Brain microvascular endothelial cell (primary cell): ENCODE measurements at regions not wholly inside any gene's neighbourhood (a gene's known extent, or its start where the extent isn't known, plus 50 kb on each side); places are given as distances from the start of the nearest gene placed in this dataset.

ENCODE experiments used
- DNase-seq: peaks from one replicate; pipeline ENCODE4 v3.0.0-alpha.2; 2020
- H3K27ac ChIP-seq: fragments of 250-450 bp; sonication (Bioruptor Pico); 2 replicates; pipeline ENCODE4 v1.5.1; 2020; ENCODE audit warnings: mild to moderate bottlenecking, moderate library complexity
- H3K27me3 ChIP-seq: fragments of 250-450 bp; sonication (Bioruptor Pico); replicated peaks from 2 replicates; pipeline ENCODE4 v1.5.1; 2020; ENCODE audit warnings: mild to moderate bottlenecking
- H3K36me3 ChIP-seq: fragments of 250-450 bp; sonication (Bioruptor Pico); replicated peaks from 2 replicates; pipeline ENCODE4 v1.5.1; 2020; ENCODE audit warnings: mild to moderate bottlenecking
- H3K4me3 ChIP-seq: 2 replicates; pipeline ENCODE4 v1.5.1; 2011; ENCODE audit warnings: low read depth, mild to moderate bottlenecking, control low read depth, low read length, moderate library complexity
- CTCF ChIP-seq: IDR thresholded peaks from 2 replicates; pipeline ENCODE4 v1.5.1; 2011; ENCODE audit warnings: low read depth, mild to moderate bottlenecking, moderate library complexity, low read length, control low read depth, inconsistent platforms; ENCODE audit errors: missing control alignments
- in situ Hi-C: cut with HindIII; loops from 2 replicates; pipeline ENCODE4 v1.10.0; 2017; ENCODE audit warnings: low sequenced_read_pairs, low pct_ligation_motif_present

- DNase-seq: peak; percentile 36
- in situ Hi-C loops: no loop called here
- no peak for TF ChIP-seq CTCF
Observed at GRCh38 chr16:86934581-86935375, 356.4 kb downstream of the FOXL1 start.

GRCh38 chr16:86939609-86940008, 361.3 kb downstream of the FOXL1 start:
- in situ Hi-C loops: no loop called here
- no peaks in the 10 kb centered on the region for H3K27me3 ChIP-seq
- no peak overlapping the region for H3K4me3 ChIP-seq
- no peak for DNase-seq
- H3K36me3 ChIP-seq: no peaks in the 10 kb centered on the region
- TF ChIP-seq CTCF: no peak
- H3K27ac ChIP-seq: no peak overlapping the region

More at GRCh38 chr16:86934581-86935375, 356.4 kb downstream of the FOXL1 start:
- H3K27ac ChIP-seq: no peak overlapping the region
- H3K4me3 ChIP-seq: no peak overlapping the region
- no peaks in the 10 kb centered on the region for H3K36me3 ChIP-seq
- H3K27me3 ChIP-seq: no peaks in the 10 kb centered on the region

GRCh38 chr16:86941731-86942130, 363.4 kb downstream of the FOXL1 start:
- Histone ChIP-seq H3K4me3 (no peak overlapping the region), H3K27ac (no peak overlapping the region), H3K36me3 (no peaks in the 10 kb centered on the region), H3K27me3 (no peaks in the 10 kb centered on the region)
- TF ChIP-seq CTCF: no peak
- in situ Hi-C loops: no loop called here
- no peak for DNase-seq

GRCh38 chr16:86942151-86943051, 364.1 kb downstream of the FOXL1 start:
- DNase-seq: peak; percentile 83
- Histone ChIP-seq H3K36me3 (no peaks in the 10 kb centered on the region), H3K27me3 (no peaks in the 10 kb centered on the region), H3K27ac (peak overlapping the region; percentile 27), H3K4me3 (no peak overlapping the region)
- no peak for TF ChIP-seq CTCF
- in situ Hi-C loops: no loop called here

GRCh38 chr16:86945166-86945900, 367.0 kb downstream of the FOXL1 start:
- Histone ChIP-seq H3K27ac (no peak overlapping the region), H3K27me3 (no peaks in the 10 kb centered on the region), H3K36me3 (no peaks in the 10 kb centered on the region), H3K4me3 (no peak overlapping the region)
- TF ChIP-seq CTCF: no peak
- no peak for DNase-seq
- in situ Hi-C loops: no loop called here
